K562 (cell line): ENCODE measurements at regions not wholly inside any gene's neighbourhood (a gene's known extent, or its start where the extent isn't known, plus 50 kb on each side); places are given as distances from the start of the nearest gene placed in this dataset.
A peak's percentile ranks its signal among the peaks of the same experiment; 100 is the strongest.

Experiments
- CBX3 ChIP-seq, 2 experiments: IDR thresholded peaks; 1 replicate in 1 of 2; 2 replicates in 1 of 2; pipeline ENCODE4 v1.6.1; 2012; ENCODE audit warnings: inconsistent platforms in 2 of 2, low read length in 2 of 2, borderline replicate concordance in 1 of 2, control low read depth in 1 of 2
- CTCF ChIP-seq, 3 experiments: IDR thresholded peaks in 2 of 3; conservative IDR thresholded peaks in 1 of 3; 2 replicates each; pipeline ENCODE4 v1.5.1; 2011 to 2012; ENCODE audit warnings: low read length in 3 of 3, mild to moderate bottlenecking in 3 of 3, control low read depth in 2 of 3, improper control_type of control experiment in 1 of 3, inconsistent platforms in 1 of 3, low read depth in 1 of 3, mixed read lengths in 1 of 3, moderate library complexity in 1 of 3; ENCODE audit not compliant: insufficient read depth in 2 of 3
- EZH2 ChIP-seq: IDR thresholded peaks from 2 replicates; pipeline ENCODE4 v1.6.1; 2012; ENCODE audit warnings: low read depth, mild to moderate bottlenecking, inconsistent platforms, low read length, borderline replicate concordance
- HCFC1 ChIP-seq: IDR thresholded peaks from 2 replicates; pipeline ENCODE4 v1.6.1; 2012; ENCODE audit warnings: low read depth, low read length, improper control_type of control experiment
- NR3C1 ChIP-seq: sonication (generic); formaldehyde crosslinking; IDR thresholded peaks from 2 replicates; pipeline ENCODE4 v1.8.1; 2022; ENCODE audit warnings: missing genetic modification reagents
- RAD51 ChIP-seq: fragments of 450-650 bp; IDR thresholded peaks from 2 replicates; pipeline ENCODE4 v1.7.1; 2016; ENCODE audit warnings: low read depth, mild to moderate bottlenecking, borderline replicate concordance
- SP1 ChIP-seq: sonication (generic); formaldehyde crosslinking; IDR thresholded peaks from 2 replicates; pipeline ENCODE4 v1.8.1; 2022; ENCODE audit warnings: mild to moderate bottlenecking, missing genetic modification reagents
- SPI1 ChIP-seq: IDR thresholded peaks from 2 replicates; pipeline ENCODE4 v1.6.1; 2011; ENCODE audit warnings: low read depth, low read length, control low read depth, borderline replicate concordance
- ZZZ3 ChIP-seq: fragments of 450-650 bp; IDR thresholded peaks from 2 replicates; pipeline ENCODE4 v1.6.1; 2016; ENCODE audit warnings: antibody characterized with exemption, mild to moderate bottlenecking, moderate library complexity
- TF ChIP-seq, protein P1 (sequence below): fragments of 450-650 bp; formaldehyde crosslinking; IDR thresholded peaks from 2 replicates; pipeline ENCODE4 v1.4.0; 2022; ENCODE audit warnings: mild to moderate bottlenecking, moderate library complexity

- TF ChIP-seq HCFC1 (no peak), SP1 (CRISPR knock-in tag) (no peak), ZZZ3 (no peak), CTCF (IDR thresholded peaks at IDR 0.05 in 2 of 3, conservative IDR thresholded peaks at IDR 0.05 in 1 of 3; ENCODE audit: insufficient read depth in 2 of 3, low read depth in 1 of 3, low read length in 3 of 3) (peak in 1 of 3 experiments; percentile 13; a peak in 1 of 6 replicates), RAD51 (no peak), SPI1 (no peak), EZH2 (no peak), NR3C1 (no peak), CBX3 (IDR thresholded peaks at IDR 0.05; ENCODE audit: borderline replicate concordance in 1 of 2, low read length in 2 of 2) (no peak)
- TF ChIP-seq, protein P1, sequence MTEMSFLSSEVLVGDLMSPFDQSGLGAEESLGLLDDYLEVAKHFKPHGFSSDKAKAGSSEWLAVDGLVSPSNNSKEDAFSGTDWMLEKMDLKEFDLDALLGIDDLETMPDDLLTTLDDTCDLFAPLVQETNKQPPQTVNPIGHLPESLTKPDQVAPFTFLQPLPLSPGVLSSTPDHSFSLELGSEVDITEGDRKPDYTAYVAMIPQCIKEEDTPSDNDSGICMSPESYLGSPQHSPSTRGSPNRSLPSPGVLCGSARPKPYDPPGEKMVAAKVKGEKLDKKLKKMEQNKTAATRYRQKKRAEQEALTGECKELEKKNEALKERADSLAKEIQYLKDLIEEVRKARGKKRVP, result no peak
Measured at GRCh38 chr14:94903883-94904282, 134.0 kb upstream of the GSC start.
